Choroid plexus epithelial cell (primary cell): ENCODE measurements at regions not wholly inside any gene's neighbourhood (a gene's known extent, or its start where the extent isn't known, plus 50 kb on each side); places are given as distances from the start of the nearest gene placed in this dataset.

Experiments used
- DNase-seq: peaks from one replicate; pipeline ENCODE4 v3.0.0-alpha.2; 2010; ENCODE audit warnings: low read depth
- H3K4me3 ChIP-seq: 2 replicates; pipeline ENCODE4 v1.5.1; 2011; ENCODE audit warnings: low read depth, mild to moderate bottlenecking, control low read depth, low read length, moderate library complexity
- TF ChIP-seq, protein P1 (sequence below): conservative IDR thresholded peaks from 2 replicates; pipeline ENCODE4 v1.5.1; 2011; ENCODE audit warnings: low read depth, mild to moderate bottlenecking, control low read depth, inconsistent platforms, low read length, moderate library complexity

DNA sequence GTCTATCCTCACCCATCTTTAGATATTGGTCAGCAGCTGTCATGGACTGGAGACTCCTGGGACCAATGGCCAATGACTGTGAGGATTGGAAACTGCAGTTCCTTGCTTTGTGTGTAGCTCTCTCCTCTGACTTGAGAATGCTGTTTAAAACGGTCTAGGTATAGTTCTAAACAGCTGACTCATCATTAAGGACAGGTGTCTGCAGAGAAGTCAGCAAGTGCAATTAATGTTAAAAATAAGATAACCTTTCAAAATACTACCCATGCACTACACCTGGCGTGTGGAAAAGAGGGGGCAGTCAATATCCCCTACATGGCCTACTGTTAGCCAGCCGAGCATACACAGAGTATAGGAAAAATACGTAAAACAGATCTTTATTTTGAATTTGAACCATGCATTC, 115.4 kb upstream of the TAB2 start:
- no peak for DNase-seq
- no peak overlapping the region for H3K4me3 ChIP-seq
- TF ChIP-seq, protein P1, sequence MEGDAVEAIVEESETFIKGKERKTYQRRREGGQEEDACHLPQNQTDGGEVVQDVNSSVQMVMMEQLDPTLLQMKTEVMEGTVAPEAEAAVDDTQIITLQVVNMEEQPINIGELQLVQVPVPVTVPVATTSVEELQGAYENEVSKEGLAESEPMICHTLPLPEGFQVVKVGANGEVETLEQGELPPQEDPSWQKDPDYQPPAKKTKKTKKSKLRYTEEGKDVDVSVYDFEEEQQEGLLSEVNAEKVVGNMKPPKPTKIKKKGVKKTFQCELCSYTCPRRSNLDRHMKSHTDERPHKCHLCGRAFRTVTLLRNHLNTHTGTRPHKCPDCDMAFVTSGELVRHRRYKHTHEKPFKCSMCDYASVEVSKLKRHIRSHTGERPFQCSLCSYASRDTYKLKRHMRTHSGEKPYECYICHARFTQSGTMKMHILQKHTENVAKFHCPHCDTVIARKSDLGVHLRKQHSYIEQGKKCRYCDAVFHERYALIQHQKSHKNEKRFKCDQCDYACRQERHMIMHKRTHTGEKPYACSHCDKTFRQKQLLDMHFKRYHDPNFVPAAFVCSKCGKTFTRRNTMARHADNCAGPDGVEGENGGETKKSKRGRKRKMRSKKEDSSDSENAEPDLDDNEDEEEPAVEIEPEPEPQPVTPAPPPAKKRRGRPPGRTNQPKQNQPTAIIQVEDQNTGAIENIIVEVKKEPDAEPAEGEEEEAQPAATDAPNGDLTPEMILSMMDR = no peak

DNA sequence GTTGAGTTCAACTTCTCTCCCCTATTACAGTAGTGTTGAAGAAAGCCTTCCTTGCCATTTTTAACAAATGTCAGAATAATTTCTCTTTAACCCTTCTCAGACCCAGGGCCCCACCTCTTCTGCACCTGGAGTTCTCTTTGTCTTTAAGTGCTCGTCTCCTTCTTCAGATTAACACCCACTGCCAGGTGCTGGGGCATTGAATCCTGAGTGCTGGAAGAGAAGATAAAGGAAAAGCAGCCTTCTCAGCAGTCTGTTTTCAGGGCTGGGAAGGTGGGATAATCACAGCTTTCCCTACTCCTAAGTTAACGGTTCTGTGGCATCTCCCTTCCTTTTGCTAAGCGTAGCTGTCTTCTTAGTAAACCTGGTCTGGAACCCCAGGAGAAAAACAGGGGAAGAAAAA, 114.6 kb upstream of the TAB2 start:
- DNase-seq = no peak
- no peak overlapping the region for H3K4me3 ChIP-seq
- TF ChIP-seq, protein P1 = no peak

DNA sequence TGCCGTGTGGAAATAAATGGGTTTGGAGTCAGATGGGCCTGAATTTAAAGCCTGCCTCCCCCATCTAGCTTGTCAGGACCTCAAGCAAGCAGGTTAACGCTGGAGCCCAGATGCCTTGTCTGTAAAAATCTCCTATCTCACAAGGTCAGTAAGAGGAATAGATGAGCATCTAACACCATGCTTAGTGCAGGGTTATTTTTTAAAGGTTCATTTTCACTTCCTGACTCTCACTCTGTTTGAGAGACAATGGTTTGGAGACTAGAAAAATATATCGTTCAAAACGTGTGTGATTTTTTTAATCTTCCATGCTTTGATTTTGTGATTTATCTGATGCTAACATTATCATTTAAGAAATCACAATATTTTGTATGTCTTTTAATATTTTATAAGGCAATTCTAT, 114.0 kb upstream of the TAB2 start:
- DNase-seq = no peak
- no peak overlapping the region for H3K4me3 ChIP-seq
- TF ChIP-seq, protein P1 = no peak

DNA sequence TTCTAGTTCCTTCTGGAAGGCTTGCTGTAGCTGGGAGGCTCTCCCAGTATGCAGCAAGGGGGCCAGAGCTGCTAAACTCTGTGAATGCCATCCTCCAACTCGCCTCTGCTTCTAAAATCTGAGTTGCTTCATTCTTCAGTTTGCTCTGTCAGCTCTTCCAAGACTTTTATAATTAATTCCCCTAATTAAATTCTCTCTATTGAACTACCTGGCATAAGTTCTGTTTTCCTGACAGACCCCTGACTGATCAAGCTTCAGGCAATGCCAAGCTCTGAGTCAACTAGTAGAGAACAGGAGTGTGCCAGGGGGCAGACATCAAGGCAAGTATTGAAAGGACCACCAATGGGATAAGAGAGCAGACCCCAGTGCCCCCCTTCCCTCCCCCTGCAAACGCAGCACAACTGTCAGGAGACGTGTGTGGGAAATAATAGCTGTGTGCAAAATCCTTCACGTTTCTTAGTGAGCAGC, 109.3 kb upstream of the TAB2 start:
- TF ChIP-seq, protein P1 = no peak
- no peak for DNase-seq
- H3K4me3 ChIP-seq = no peak overlapping the region

DNA sequence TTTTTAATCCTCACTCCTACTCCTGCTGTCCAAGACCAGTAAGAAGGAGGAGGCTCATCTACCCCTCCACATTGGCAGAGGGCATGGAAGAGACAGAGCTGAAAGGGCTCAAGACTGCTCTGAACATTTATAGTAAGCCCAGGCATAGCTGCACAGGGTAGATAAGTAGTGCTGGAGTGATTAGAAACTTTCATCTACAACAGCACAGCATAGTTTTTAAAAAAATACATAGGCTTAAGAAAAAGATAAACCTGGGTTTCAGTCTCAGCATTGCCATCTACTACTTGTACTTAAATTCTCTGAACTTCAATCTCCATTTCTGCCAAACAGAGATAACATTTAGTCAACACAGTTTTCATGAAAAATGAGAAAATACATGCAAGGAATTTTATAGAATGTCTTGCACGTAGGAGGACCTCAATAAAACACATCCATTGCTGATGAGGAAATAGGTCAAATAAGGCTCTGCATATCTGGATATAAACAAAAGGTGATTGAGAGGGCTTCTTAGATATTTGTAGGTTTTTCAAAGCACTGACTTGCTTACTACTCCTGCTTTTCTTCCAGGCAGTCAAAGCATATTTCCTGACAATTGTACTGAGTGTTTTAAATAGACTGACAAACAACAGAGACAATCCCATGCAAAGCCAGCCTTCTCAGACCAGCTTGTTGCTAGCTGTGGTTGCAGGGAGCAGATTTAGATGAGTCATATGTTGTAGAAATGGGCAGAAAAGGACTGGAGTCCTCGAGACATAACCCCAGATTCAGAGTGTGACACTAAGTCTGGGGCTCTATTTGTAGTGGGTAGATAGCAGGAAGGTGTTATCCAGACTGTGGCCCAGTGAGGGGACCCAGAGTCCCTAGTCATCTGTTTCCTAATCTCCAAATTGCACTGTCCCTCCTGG, 107.4 kb upstream of the TAB2 start:
- TF ChIP-seq, protein P1 = no peak
- peak; percentile 82 for DNase-seq
- H3K4me3 ChIP-seq = no peak overlapping the region

DNA sequence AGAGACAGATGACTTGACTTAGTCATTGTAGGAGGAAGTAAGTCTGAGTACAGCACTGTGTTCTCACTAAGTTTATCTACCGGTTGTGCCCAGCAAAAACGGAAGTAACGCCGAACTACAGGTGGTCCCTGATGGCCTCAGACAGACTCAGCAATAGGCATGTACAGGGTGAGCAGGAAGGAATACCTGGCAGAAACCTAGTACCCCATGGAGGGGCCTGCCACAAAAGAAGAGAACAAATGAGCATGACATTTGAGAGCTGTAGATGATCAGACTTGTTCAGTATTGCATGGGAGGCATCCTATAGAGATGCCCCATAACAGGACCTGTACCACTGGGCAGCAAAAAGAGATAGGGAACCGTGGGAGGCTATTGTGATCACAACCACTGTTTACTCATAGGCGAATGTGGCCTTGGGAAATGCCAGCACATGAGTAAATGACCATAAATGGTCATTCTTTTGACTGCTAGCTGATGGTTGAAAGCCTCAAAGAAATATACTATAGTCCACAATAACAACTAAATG, 106.4 kb upstream of the TAB2 start:
- no peak overlapping the region for H3K4me3 ChIP-seq
- TF ChIP-seq, protein P1 = no peak
- DNase-seq = peak; percentile 37
